ENCODE measurements at regions not wholly inside any gene's neighbourhood (a gene's known extent, or its start where the extent isn't known, plus 50 kb on each side); places are given as distances from the start of the nearest gene placed in this dataset.
"Not testable (repeated sequence)": the region's sequence is repeated elsewhere in the genome, so short reads cannot be mapped to it uniquely, and the experiment has no call there.

GRCh38 chr16:61471023-61471422 is 565.2 kb downstream of the CDH8 start:
- no peak overlapping the region for H3K27ac ChIP-seq (ENCODE audit: low read depth, low read length)
- no peak overlapping the region for H3K4me3 ChIP-seq (ENCODE audit: low read length in 3 of 3)
- H3K9ac ChIP-seq (ENCODE audit: low read depth in 1 of 3, low read length in 3 of 3) = no peak overlapping the region
- H3K9me3 ChIP-seq (ENCODE audit: control insufficient read depth in 3 of 3, low read length in 3 of 3) = no peaks in the 10 kb centered on the region
- H3K27me3 ChIP-seq (ENCODE audit: control insufficient read depth in 3 of 3, insufficient read depth in 3 of 3, low read length in 3 of 3) = no peaks in the 10 kb centered on the region
- no peaks in the 10 kb centered on the region for H3K4me1 ChIP-seq (ENCODE audit: control insufficient read depth in 3 of 3, insufficient read depth in 3 of 3, low read length in 3 of 3)
- H3K36me3 ChIP-seq (ENCODE audit: control insufficient read depth in 3 of 3, insufficient read depth in 3 of 3, low read length in 3 of 3) = no peaks in the 10 kb centered on the region

DNA sequence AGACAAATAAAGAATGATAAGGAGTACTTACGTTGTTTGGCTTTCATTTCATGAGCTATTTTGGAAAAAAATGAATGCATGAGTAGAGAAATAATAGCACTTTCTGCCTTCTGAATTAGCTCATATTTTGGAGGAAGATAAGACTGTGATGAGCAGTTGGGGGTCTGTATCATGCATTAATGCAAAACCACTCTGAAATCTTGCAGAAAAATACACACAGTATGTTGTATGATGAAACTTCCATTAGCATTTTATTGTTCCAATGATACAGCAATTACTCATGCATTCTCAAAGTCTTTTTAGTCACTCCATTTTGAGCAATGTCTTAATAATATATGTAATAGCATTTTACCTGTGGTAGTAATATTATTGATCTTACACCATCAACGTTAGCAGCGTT is 571.0 kb downstream of the CDH8 start:
- no peak overlapping the region for H3K27ac ChIP-seq (ENCODE audit: low read depth, low read length)
- no peaks in the 10 kb centered on the region for H3K36me3 ChIP-seq (ENCODE audit: control insufficient read depth in 3 of 3, insufficient read depth in 3 of 3, low read length in 3 of 3)
- no peak overlapping the region for H3K4me3 ChIP-seq (ENCODE audit: low read length in 3 of 3)
- H3K9ac ChIP-seq (ENCODE audit: low read depth in 1 of 3, low read length in 3 of 3) = no peak overlapping the region
- no peaks in the 10 kb centered on the region for H3K4me1 ChIP-seq (ENCODE audit: control insufficient read depth in 3 of 3, insufficient read depth in 3 of 3, low read length in 3 of 3)
- no peaks in the 10 kb centered on the region for H3K9me3 ChIP-seq (ENCODE audit: control insufficient read depth in 3 of 3, low read length in 3 of 3)
- no peaks in the 10 kb centered on the region for H3K27me3 ChIP-seq (ENCODE audit: control insufficient read depth in 3 of 3, insufficient read depth in 3 of 3, low read length in 3 of 3)

DNA sequence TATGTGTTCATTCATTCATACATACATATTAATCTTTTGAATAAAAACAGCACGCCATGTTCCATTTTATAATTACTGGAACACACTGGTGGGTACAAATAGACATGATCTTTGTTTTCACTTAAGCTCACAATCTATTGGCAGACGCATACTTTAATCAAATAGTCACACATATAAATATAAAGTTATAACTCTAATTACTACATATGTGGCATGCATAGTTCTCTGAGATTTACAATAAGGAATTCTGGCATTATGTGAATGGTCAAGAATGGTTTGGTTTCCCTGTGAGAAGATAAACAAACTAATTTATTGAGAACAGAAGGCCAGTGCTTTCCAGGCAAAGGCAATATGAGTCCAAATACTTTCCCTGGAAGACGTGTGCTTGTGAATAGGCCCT is 576.2 kb downstream of the CDH8 start:
- Histone ChIP-seq H3K27ac (ENCODE audit: low read depth, low read length) (no peak overlapping the region), H3K4me3 (ENCODE audit: low read length in 3 of 3) (no peak overlapping the region), H3K4me1 (ENCODE audit: control insufficient read depth in 3 of 3, insufficient read depth in 3 of 3, low read length in 3 of 3) (no peaks in the 10 kb centered on the region), H3K9ac (ENCODE audit: low read depth in 1 of 3, low read length in 3 of 3) (no peak overlapping the region), H3K9me3 (ENCODE audit: control insufficient read depth in 3 of 3, low read length in 3 of 3) (peaks cover 0 to 2% (median 2%) of the 10 kb centered on the region in 3 donors), H3K36me3 (ENCODE audit: control insufficient read depth in 3 of 3, insufficient read depth in 3 of 3, low read length in 3 of 3) (no peaks in the 10 kb centered on the region), H3K27me3 (ENCODE audit: control insufficient read depth in 3 of 3, insufficient read depth in 3 of 3, low read length in 3 of 3) (no peaks in the 10 kb centered on the region)

- Histone ChIP-seq H3K36me3 (ENCODE audit: control insufficient read depth in 3 of 3, insufficient read depth in 3 of 3, low read length in 3 of 3) (no peaks in the 10 kb centered on the region), H3K27ac (ENCODE audit: low read depth, low read length) (no peak overlapping the region), H3K4me1 (ENCODE audit: control insufficient read depth in 3 of 3, insufficient read depth in 3 of 3, low read length in 3 of 3) (no peaks in the 10 kb centered on the region), H3K27me3 (ENCODE audit: control insufficient read depth in 3 of 3, insufficient read depth in 3 of 3, low read length in 3 of 3) (no peaks in the 10 kb centered on the region), H3K9me3 (ENCODE audit: control insufficient read depth in 3 of 3, low read length in 3 of 3) (no peaks in the 10 kb centered on the region), H3K4me3 (ENCODE audit: low read length in 3 of 3) (no peak overlapping the region), H3K9ac (ENCODE audit: low read depth in 1 of 3, low read length in 3 of 3) (no peak overlapping the region)
These were observed 600.9 kb downstream of the CDH8 start for GRCh38 chr16:61435346-61435745.

DNA sequence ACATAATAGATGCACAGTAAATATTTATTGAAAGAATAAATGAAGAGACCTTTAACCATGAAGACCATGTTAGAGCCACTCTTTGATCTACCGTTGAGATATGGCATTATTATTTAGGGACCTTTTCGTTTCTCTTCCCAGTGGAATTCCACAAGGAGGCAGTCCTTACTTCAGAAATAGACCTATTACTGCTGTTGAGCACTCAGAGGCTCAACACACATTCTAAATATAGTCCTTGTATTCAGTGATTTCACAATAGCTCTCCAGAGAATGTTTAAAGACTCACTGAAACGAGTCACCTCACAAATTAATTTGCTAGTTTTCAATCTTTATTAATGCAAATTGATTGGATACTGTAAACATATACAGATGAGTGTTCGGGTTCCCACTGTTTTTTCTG is 603.8 kb downstream of the CDH8 start:
- H3K36me3 ChIP-seq (ENCODE audit: control insufficient read depth in 3 of 3, insufficient read depth in 3 of 3, low read length in 3 of 3) = no peaks in the 10 kb centered on the region
- no peak overlapping the region for H3K4me3 ChIP-seq (ENCODE audit: low read length in 3 of 3)
- H3K9ac ChIP-seq (ENCODE audit: low read depth in 1 of 3, low read length in 3 of 3) = no peak overlapping the region
- H3K27ac ChIP-seq (ENCODE audit: low read depth, low read length) = no peak overlapping the region
- no peaks in the 10 kb centered on the region for H3K9me3 ChIP-seq (ENCODE audit: control insufficient read depth in 3 of 3, low read length in 3 of 3)
- no peaks in the 10 kb centered on the region for H3K4me1 ChIP-seq (ENCODE audit: control insufficient read depth in 3 of 3, insufficient read depth in 3 of 3, low read length in 3 of 3)
- no peaks in the 10 kb centered on the region for H3K27me3 ChIP-seq (ENCODE audit: control insufficient read depth in 3 of 3, insufficient read depth in 3 of 3, low read length in 3 of 3)

DNA sequence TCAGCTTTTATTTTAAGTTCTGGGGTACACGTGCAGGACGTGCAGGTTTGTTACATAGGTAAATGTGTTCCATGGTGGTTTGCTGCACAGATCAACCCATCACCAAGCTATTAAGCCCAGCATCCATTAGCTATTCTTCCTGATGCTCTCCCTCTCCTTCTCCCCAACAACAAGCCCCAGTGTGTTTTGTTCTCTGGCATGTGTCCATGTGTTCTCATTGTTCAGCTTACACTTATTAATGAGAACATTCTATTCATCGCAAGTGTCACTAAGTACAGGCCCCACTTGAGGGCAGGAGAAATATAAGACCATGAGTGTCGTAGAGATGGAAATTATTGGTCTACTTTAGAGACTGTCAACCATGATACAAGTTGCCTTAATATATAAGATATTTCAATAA is 615.1 kb downstream of the CDH8 start:
- Histone ChIP-seq H3K9ac (ENCODE audit: low read depth in 1 of 3, low read length in 3 of 3) (no peak overlapping the region), H3K27ac (ENCODE audit: low read depth, low read length) (no peak overlapping the region)

DNA sequence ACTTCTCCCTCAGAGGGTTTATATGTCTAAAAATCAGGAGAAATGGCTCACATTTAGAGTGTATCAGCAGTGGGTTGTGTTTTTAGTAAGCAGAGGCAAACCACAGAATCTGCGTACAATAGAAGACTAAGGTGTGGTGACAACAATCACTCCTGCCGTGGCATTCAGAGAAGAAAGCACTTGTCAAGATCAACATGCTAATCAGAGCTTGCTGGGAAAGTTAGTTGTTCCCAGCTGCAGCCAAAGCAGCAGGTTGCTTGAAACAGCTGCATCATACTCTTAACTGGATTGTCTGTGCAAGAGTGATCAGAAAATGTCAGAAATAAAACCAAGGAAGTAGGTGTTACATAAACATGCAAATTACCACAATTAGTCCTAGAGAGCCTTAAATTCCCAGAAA is 616.4 kb downstream of the CDH8 start:
- Histone ChIP-seq H3K4me1 (ENCODE audit: control insufficient read depth in 3 of 3, insufficient read depth in 3 of 3, low read length in 3 of 3) (no peaks in the 10 kb centered on the region), H3K9me3 (ENCODE audit: control insufficient read depth in 3 of 3, low read length in 3 of 3) (no peaks in the 10 kb centered on the region), H3K9ac (ENCODE audit: low read depth in 1 of 3, low read length in 3 of 3) (no peak overlapping the region), H3K27me3 (ENCODE audit: control insufficient read depth in 3 of 3, insufficient read depth in 3 of 3, low read length in 3 of 3) (no peaks in the 10 kb centered on the region), H3K4me3 (ENCODE audit: low read length in 3 of 3) (no peak overlapping the region), H3K27ac (ENCODE audit: low read depth, low read length) (no peak overlapping the region), H3K36me3 (ENCODE audit: control insufficient read depth in 3 of 3, insufficient read depth in 3 of 3, low read length in 3 of 3) (no peaks in the 10 kb centered on the region)

More for the DNA sequence above, 615.1 kb downstream of the CDH8 start:
- Histone ChIP-seq H3K27me3 (ENCODE audit: control insufficient read depth in 3 of 3, insufficient read depth in 3 of 3, low read length in 3 of 3) (no peaks in the 10 kb centered on the region), H3K4me3 (ENCODE audit: low read length in 3 of 3) (no peak overlapping the region), H3K4me1 (ENCODE audit: control insufficient read depth in 3 of 3, insufficient read depth in 3 of 3, low read length in 3 of 3) (no peaks in the 10 kb centered on the region), H3K36me3 (ENCODE audit: control insufficient read depth in 3 of 3, insufficient read depth in 3 of 3, low read length in 3 of 3) (no peaks in the 10 kb centered on the region), H3K9me3 (ENCODE audit: control insufficient read depth in 3 of 3, low read length in 3 of 3) (no peaks in the 10 kb centered on the region)

DNA sequence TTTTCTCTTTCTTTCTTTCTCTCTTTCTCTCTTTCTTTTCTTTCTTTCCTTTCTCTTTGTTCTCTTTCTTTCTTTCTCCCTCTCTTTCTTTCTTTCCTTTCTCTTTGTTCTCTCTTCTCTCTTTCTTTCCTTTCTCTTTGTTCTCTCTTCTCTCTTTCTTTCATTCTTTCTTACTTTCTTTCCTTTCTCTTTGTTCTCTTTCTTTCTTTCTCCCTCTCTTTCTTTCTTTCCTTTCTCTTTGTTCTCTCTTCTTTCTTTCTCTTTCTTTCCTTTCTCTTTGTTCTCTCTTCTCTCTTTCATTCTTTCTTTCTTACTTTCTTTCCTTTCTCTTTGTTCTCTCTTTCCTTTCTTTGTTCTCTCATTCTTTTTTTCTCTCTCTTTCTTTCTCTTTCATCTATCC is 617.4 kb downstream of the CDH8 start:
- H3K4me1 ChIP-seq (ENCODE audit: control insufficient read depth in 3 of 3, insufficient read depth in 3 of 3, low read length in 3 of 3); H3K9me3 ChIP-seq (ENCODE audit: control insufficient read depth in 3 of 3, low read length in 3 of 3); H3K27ac ChIP-seq (ENCODE audit: low read depth, low read length); H3K9ac ChIP-seq (ENCODE audit: low read depth in 1 of 3, low read length in 3 of 3); H3K36me3 ChIP-seq (ENCODE audit: control insufficient read depth in 3 of 3, insufficient read depth in 3 of 3, low read length in 3 of 3); H3K4me3 ChIP-seq (ENCODE audit: low read length in 3 of 3); H3K27me3 ChIP-seq (ENCODE audit: control insufficient read depth in 3 of 3, insufficient read depth in 3 of 3, low read length in 3 of 3): not testable (repeated sequence)

- no peaks in the 10 kb centered on the region for H3K27me3 ChIP-seq (ENCODE audit: control insufficient read depth in 3 of 3, insufficient read depth in 3 of 3, low read length in 3 of 3)
- H3K9ac ChIP-seq (ENCODE audit: low read depth in 1 of 3, low read length in 3 of 3) = no peak overlapping the region
- H3K36me3 ChIP-seq (ENCODE audit: control insufficient read depth in 3 of 3, insufficient read depth in 3 of 3, low read length in 3 of 3) = no peaks in the 10 kb centered on the region
- no peaks in the 10 kb centered on the region for H3K4me1 ChIP-seq (ENCODE audit: control insufficient read depth in 3 of 3, insufficient read depth in 3 of 3, low read length in 3 of 3)
- H3K9me3 ChIP-seq (ENCODE audit: control insufficient read depth in 3 of 3, low read length in 3 of 3) = no peaks in the 10 kb centered on the region
- H3K4me3 ChIP-seq (ENCODE audit: low read length in 3 of 3) = no peak overlapping the region
- H3K27ac ChIP-seq (ENCODE audit: low read depth, low read length) = no peak overlapping the region
These were observed 621.1 kb downstream of the CDH8 start for GRCh38 chr16:61415126-61415525.

GRCh38 chr16:61413021-61413420 is 623.2 kb downstream of the CDH8 start:
- Histone ChIP-seq H3K36me3 (ENCODE audit: control insufficient read depth in 3 of 3, insufficient read depth in 3 of 3, low read length in 3 of 3) (no peaks in the 10 kb centered on the region), H3K9ac (ENCODE audit: low read depth in 1 of 3, low read length in 3 of 3) (no peak overlapping the region), H3K9me3 (ENCODE audit: control insufficient read depth in 3 of 3, low read length in 3 of 3) (no peaks in the 10 kb centered on the region)

DNA sequence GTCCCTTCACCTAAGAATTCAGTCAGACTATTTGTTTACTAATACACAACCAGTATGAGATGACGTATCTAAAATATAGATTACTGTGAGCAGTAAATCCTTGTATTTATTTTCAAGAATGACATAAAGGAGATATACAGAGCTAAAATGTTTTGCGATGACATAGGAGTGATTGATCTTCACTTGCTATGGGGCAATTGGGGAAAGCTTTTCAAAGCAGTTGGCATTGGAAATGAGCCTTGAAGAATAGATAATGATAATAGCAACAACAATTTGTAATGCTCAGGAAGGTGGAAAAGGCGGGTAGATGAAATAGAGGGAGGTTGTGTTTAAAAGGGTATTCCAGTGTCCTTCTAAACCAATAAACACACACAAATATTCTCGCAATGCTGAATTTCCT is 623.7 kb downstream of the CDH8 start:
- Histone ChIP-seq H3K4me3 (ENCODE audit: low read length in 3 of 3) (no peak overlapping the region), H3K36me3 (ENCODE audit: control insufficient read depth in 3 of 3, insufficient read depth in 3 of 3, low read length in 3 of 3) (no peaks in the 10 kb centered on the region), H3K27me3 (ENCODE audit: control insufficient read depth in 3 of 3, insufficient read depth in 3 of 3, low read length in 3 of 3) (no peaks in the 10 kb centered on the region), H3K27ac (ENCODE audit: low read depth, low read length) (no peak overlapping the region), H3K4me1 (ENCODE audit: control insufficient read depth in 3 of 3, insufficient read depth in 3 of 3, low read length in 3 of 3) (no peaks in the 10 kb centered on the region), H3K9ac (ENCODE audit: low read depth in 1 of 3, low read length in 3 of 3) (no peak overlapping the region), H3K9me3 (ENCODE audit: control insufficient read depth in 3 of 3, low read length in 3 of 3) (no peaks in the 10 kb centered on the region)

More at GRCh38 chr16:61413021-61413420, 623.2 kb downstream of the CDH8 start:
- Histone ChIP-seq H3K27me3 (ENCODE audit: control insufficient read depth in 3 of 3, insufficient read depth in 3 of 3, low read length in 3 of 3) (no peaks in the 10 kb centered on the region), H3K27ac (ENCODE audit: low read depth, low read length) (no peak overlapping the region), H3K4me3 (ENCODE audit: low read length in 3 of 3) (no peak overlapping the region), H3K4me1 (ENCODE audit: control insufficient read depth in 3 of 3, insufficient read depth in 3 of 3, low read length in 3 of 3) (no peaks in the 10 kb centered on the region)
